GM10248 (cell line): ENCODE measurements at regions not wholly inside any gene's neighbourhood (a gene's known extent, or its start where the extent isn't known, plus 50 kb on each side); places are given as distances from the start of the nearest gene placed in this dataset.

Source experiments
- CTCF ChIA-PET: fragments of 300-600 bp; sonication (Branson Sonifier 250); formaldehyde crosslinking; extraction: SDS; loops from one replicate; lab custom pipeline; 2021; ENCODE audit warnings: antibody characterized with exemption; lab: Yijun Ruan, JAX
- POLR2A ChIA-PET: fragments of 350-650 bp; sonication (Branson Sonifier 250); formaldehyde crosslinking; extraction: SDS; loops from one replicate; lab custom pipeline; 2020; ENCODE audit warnings: antibody characterized with exemption; lab: Yijun Ruan, JAX
- DNase-seq: peaks from one replicate; pipeline ENCODE4 v3.0.0; 2012; ENCODE audit errors: extremely low spot score
- TF ChIP-seq, protein P1 (sequence below): IDR thresholded peaks from 2 replicates; pipeline ENCODE4 v1.5.1; 2012; ENCODE audit warnings: mild to moderate bottlenecking, low read depth; ENCODE audit errors: extremely low read depth, missing control alignments, control extremely low read depth

DNA sequence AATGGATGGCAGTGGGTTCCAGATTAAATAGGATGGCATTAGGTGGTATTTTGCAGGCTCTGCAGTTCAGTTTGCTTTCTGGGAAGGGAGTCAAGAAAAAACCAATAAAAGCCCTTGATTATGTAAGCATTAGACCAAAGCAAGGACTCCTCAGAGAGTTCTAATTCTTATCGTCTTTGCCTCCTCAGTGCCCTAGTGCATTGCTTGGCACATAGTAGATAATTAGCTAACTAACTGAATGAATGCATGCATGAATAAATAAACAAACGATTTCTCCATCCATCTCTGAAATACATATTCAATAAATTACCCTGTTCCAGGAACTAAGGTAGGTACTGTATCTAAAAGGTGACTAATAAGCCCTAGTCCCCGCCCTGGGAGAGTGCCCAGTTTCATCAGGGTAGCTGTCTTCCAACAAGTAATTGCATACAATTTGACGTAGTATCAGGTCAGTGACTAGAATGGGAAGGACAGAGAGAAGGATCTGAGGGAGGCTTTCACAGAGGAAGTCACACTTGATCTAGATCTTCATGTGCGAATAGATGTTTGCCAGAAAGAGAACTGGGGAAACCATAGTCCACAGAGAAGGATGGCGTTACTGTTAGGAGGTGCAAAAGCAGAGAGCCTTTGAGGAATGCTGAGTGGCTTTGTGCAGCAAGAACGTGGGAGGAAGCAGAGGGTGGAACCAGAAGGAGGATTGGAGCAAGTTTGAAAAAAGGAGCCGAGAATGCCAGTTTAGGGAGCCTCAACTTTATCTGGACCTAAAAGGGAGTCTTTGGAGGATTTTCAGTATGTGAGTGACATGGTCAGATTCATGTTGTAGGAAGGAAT, 111.4 kb downstream of the TBX19 start:
- no peak for DNase-seq
- CTCF ChIA-PET = interaction anchor here (1.1 to 1.6 kb wide), 3 partner anchors 10 to 48 kb away, joined by 3 to 4 read pairs (median 3); no protein-coding TSS in a partner anchor
- POLR2A ChIA-PET = no interaction called here
- TF ChIP-seq, protein P1, sequence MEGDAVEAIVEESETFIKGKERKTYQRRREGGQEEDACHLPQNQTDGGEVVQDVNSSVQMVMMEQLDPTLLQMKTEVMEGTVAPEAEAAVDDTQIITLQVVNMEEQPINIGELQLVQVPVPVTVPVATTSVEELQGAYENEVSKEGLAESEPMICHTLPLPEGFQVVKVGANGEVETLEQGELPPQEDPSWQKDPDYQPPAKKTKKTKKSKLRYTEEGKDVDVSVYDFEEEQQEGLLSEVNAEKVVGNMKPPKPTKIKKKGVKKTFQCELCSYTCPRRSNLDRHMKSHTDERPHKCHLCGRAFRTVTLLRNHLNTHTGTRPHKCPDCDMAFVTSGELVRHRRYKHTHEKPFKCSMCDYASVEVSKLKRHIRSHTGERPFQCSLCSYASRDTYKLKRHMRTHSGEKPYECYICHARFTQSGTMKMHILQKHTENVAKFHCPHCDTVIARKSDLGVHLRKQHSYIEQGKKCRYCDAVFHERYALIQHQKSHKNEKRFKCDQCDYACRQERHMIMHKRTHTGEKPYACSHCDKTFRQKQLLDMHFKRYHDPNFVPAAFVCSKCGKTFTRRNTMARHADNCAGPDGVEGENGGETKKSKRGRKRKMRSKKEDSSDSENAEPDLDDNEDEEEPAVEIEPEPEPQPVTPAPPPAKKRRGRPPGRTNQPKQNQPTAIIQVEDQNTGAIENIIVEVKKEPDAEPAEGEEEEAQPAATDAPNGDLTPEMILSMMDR = no peak

DNA sequence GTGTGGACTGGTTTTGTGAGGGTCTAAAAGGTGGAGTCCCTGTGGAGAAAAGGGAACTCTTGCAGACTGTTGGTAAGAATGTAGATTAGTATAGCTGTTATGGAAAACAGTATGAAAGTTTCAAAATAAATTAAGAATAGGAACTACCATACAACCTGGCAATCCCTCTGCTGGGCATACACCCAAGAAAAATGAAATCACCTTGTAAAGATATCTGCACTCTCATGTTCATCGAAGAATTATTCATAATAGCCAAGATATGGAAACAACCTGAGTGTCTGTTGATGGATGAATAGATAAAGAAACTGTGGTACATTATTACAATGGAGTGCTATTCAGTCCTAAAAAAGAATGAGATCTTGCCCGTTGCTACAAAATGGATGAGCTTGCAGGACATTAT, 109.6 kb downstream of the TBX19 start:
- no peak for DNase-seq
- CTCF ChIA-PET = interaction anchor here (1.6 to 1.7 kb wide), 2 partner anchors 11 to 48 kb away, joined by 3 to 7 read pairs; no protein-coding TSS in a partner anchor
- POLR2A ChIA-PET = no interaction called here
- TF ChIP-seq, protein P1 = no peak

DNA sequence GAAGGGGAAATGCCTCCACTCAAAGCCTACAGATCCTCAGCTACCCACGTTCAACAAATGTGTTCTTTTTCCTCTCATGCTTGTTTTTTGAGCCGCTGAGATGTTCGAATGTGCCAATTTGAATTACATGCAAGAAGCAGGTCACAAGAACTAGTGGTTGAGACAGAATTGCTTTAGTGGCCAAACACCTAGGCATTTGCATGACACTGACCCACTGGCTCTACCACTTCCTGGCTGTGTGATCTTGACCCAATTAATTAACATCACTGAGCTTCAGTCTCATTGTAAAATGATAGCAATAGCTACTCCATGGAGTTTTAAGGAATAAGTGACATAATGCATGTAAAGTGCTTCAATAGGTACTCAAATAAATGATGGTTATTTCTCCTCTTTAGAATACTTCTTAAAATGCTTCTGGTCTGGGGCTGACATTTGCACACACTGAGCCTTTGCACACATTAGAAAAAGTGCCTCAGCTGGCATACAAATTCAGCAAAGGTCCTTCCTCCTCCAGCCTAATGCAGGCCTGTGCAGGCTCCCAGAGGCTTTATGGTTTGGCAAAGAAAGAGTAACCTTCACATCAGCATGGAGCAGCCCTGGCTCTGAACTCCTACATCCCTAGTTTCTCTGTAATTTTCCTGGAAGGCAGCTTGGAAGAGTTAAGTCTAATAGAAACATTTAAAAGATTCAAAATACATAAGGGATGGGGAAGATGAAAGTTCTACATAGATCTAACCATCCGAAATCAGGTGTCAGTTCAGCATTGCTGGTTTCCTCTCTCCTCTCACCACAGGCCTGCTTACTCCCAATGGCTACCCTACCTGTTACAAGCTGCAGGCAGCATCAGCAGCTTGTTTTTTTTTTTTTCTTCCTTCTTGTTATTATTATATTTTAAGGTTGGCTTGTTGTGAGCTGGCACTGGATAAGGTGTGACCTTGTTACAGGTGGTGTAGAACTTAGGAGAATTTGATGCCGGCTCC, 107.4 kb downstream of the TBX19 start:
- TF ChIP-seq, protein P1 = no peak
- CTCF ChIA-PET = interaction anchor here (0.7 to 3.1 kb wide), 5 partner anchors 8 to 72 kb away, joined by 3 to 9 read pairs (median 3); no protein-coding TSS in a partner anchor
- POLR2A ChIA-PET = no interaction called here
- DNase-seq = no peak

DNA sequence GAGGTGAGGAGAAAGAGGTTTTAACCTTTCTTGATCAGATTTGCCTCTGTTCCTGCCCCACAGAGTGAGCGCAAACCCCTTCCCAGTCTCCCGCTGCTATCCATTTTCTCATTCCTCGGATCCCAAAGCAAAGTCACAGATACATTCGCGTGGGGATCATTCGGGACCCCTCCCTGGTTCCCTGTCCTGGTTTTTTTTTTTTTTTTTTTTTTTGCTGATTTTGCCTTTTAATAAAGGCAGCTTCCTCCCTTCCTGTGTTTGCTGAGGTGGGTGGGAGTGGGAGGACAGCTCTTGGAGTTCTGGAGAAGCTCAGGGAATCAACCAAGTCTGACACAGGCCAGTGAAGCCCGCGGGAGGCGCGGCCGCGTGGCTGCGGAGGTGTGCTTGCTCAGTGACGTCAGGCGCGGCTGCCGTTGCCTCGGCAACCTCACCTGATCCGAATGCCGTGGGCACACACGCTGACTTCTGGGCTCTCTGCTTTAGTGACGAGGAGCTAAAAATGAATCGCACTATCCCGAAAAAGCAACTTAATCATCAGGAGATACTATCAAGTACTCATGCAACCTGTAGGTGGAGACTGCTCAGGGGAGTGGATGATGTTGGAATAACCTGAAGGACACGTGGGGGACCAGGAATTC, 106.4 kb downstream of the TBX19 start:
- ChIA-PET CTCF (interaction anchor here (1.5 to 3.1 kb wide), 3 partner anchors 19 to 45 kb away, joined by 3 to 9 read pairs (median 7); no protein-coding TSS in a partner anchor), POLR2A (no interaction called here)
- TF ChIP-seq, protein P1 = no peak
- peak; percentile 36 for DNase-seq

GRCh38 chr1:168386492-168386891, 105.8 kb downstream of the TBX19 start:
- ChIA-PET POLR2A (no interaction called here), CTCF (interaction anchor here (1.5 to 3.1 kb wide), 2 partner anchors 23 to 44 kb away, joined by 3 to 9 read pairs; no protein-coding TSS in a partner anchor)
- DNase-seq = no peak
- TF ChIP-seq, protein P1 = no peak

DNA sequence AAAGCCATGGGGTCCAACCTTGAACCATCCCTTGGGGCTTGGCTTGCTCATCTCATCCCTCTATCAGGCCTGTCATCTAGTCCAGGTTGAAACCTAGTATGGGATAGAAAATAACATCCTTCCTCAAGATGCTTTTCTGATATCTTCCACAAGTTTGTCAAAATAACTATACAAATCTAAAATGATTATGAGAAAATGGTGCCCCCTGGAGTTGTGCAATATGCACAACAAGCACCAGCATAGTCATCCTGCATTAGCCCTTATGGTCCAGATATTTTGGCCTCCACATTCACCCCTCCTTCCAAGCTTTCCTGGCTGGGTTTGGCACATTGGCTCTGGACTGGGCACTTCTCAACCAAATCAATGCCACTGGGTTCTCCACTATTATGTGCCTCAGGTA, 101.2 kb downstream of the TBX19 start:
- TF ChIP-seq, protein P1 = no peak
- no peak for DNase-seq
- POLR2A ChIA-PET = no interaction called here
- CTCF ChIA-PET = interaction anchor here (0.8 kb wide), 1 partner anchor 11 kb away, joined by 3 read pairs; no protein-coding TSS in a partner anchor
